AG09319 (cell line): ENCODE measurements at regions not wholly inside any gene's neighbourhood (a gene's known extent, or its start where the extent isn't known, plus 50 kb on each side); places are given as distances from the start of the nearest gene placed in this dataset.

Experiments
- DNase-seq: peaks from one replicate; pipeline ENCODE4 v3.0.0-alpha.2; 2010; ENCODE audit warnings: low read depth; ENCODE audit errors: extremely low read depth
- CTCF ChIP-seq: IDR thresholded peaks from 2 replicates; pipeline ENCODE4 v1.5.1; 2011; ENCODE audit warnings: low read depth, mild to moderate bottlenecking, inconsistent platforms, low read length, moderate library complexity

GRCh38 chr11:92332986-92333385 lies 108.4 kb downstream of the FAT3 start:
- no peak for DNase-seq
- TF ChIP-seq CTCF = no peak

GRCh38 chr11:92340839-92341238 lies 116.2 kb downstream of the FAT3 start:
- no peak for DNase-seq

GRCh38 chr11:92342034-92342720 lies 117.6 kb downstream of the FAT3 start:
- no peak for DNase-seq
- TF ChIP-seq CTCF = no peak

More at GRCh38 chr11:92340839-92341238, 116.2 kb downstream of the FAT3 start:
- peak; percentile 10 for TF ChIP-seq CTCF

- no peak for DNase-seq
- no peak for TF ChIP-seq CTCF
Observed at GRCh38 chr11:92342886-92343285, 118.3 kb downstream of the FAT3 start.

- no peak for TF ChIP-seq CTCF
- no peak for DNase-seq
Observed at GRCh38 chr11:92346220-92346619, 121.6 kb downstream of the FAT3 start.

- DNase-seq = no peak
- no peak for TF ChIP-seq CTCF
Observed at GRCh38 chr11:92347454-92347853, 122.8 kb downstream of the FAT3 start.

- no peak for DNase-seq
- TF ChIP-seq CTCF = no peak
Observed at GRCh38 chr11:92349486-92350156, 125.0 kb downstream of the FAT3 start.
